Loucy (cell line): ENCODE measurements at regions not wholly inside any gene's neighbourhood (a gene's known extent, or its start where the extent isn't known, plus 50 kb on each side); places are given as distances from the start of the nearest gene placed in this dataset.

Experiments used
- H2AFZ ChIP-seq: fragments of 200-600 bp; sonication (generic); 2 replicates; pipeline ENCODE4 v1.6.0; 2016; ENCODE audit warnings: antibody characterized with exemption, mild to moderate bottlenecking, low read length, moderate library complexity
- H3F3A ChIP-seq: fragments of 200-600 bp; 2 replicates; pipeline ENCODE4 v1.6.0; 2016; ENCODE audit warnings: antibody characterized with exemption, low read depth, mild to moderate bottlenecking
- H3K27me3 ChIP-seq: fragments of 200-600 bp; sonication (generic); 2 replicates; pipeline ENCODE4 v1.6.1; 2014; ENCODE audit warnings: low read length, mild to moderate bottlenecking; ENCODE audit not compliant: insufficient read depth, poor library complexity, severe bottlenecking
- H3K36me3 ChIP-seq: fragments of 200-600 bp; sonication (generic); 2 replicates; pipeline ENCODE4 v1.6.1; 2016; ENCODE audit warnings: low read length; ENCODE audit not compliant: insufficient read depth
- H3K4me1 ChIP-seq: fragments of 200-600 bp; sonication (generic); 2 replicates; pipeline ENCODE4 v1.5.1; 2014; ENCODE audit warnings: low read length, mild to moderate bottlenecking; ENCODE audit not compliant: insufficient read depth, poor library complexity, severe bottlenecking
- H3K4me2 ChIP-seq: fragments of 200-600 bp; sonication (generic); 2 replicates; pipeline ENCODE4 v1.6.0; 2014; ENCODE audit warnings: antibody characterized with exemption, low read length, low read depth, mild to moderate bottlenecking; ENCODE audit not compliant: poor library complexity, severe bottlenecking
- H3K4me3 ChIP-seq: fragments of 200-600 bp; sonication (generic); 2 replicates; pipeline ENCODE4 v1.5.1; 2014; ENCODE audit warnings: low read length, mild to moderate bottlenecking, mixed read lengths; ENCODE audit not compliant: poor library complexity, severe bottlenecking
- H3K79me2 ChIP-seq: fragments of 200-600 bp; sonication (generic); 2 replicates; pipeline ENCODE4 v1.6.1; 2014; ENCODE audit warnings: low read length; ENCODE audit not compliant: insufficient read depth
- H3K9ac ChIP-seq: fragments of 200-600 bp; sonication (generic); 2 replicates; pipeline ENCODE4 v1.6.0; 2014; ENCODE audit warnings: mild to moderate bottlenecking, low read depth, low read length, moderate library complexity; ENCODE audit not compliant: poor library complexity, severe bottlenecking
- H3K9me2 ChIP-seq: fragments of 200-600 bp; sonication (generic); replicated peaks from 2 replicates; pipeline ENCODE4 v1.6.1; 2016; ENCODE audit warnings: low read depth, low read length, mixed read lengths
- H3K9me3 ChIP-seq: fragments of 200-600 bp; sonication (generic); 2 replicates; pipeline ENCODE4 v1.6.1; 2014; ENCODE audit warnings: mild to moderate bottlenecking, antibody characterized with exemption, low read length, low read depth; ENCODE audit not compliant: insufficient read depth
- H4K20me1 ChIP-seq: fragments of 200-600 bp; sonication (generic); 2 replicates; pipeline ENCODE4 v1.6.0; 2014; ENCODE audit warnings: antibody characterized with exemption, low read length, mild to moderate bottlenecking; ENCODE audit not compliant: insufficient read depth, poor library complexity, severe bottlenecking
- EZH2phosphoT487 ChIP-seq: fragments of 200-600 bp; IDR thresholded peaks from 2 replicates; pipeline ENCODE4 v1.6.1; 2018; ENCODE audit warnings: antibody characterized with exemption, mild to moderate bottlenecking, moderate library complexity, borderline replicate concordance
- TF ChIP-seq, protein P1 (sequence below): fragments of 200-600 bp; sonication (generic); conservative IDR thresholded peaks from 2 replicates; pipeline ENCODE4 v1.5.1; 2014; ENCODE audit warnings: mild to moderate bottlenecking, antibody characterized with exemption, low read length

GRCh38 chr6:74964871-74965441, 240.9 kb downstream of the COL12A1 start:
- Histone ChIP-seq H3K9me2 (no peaks in the 10 kb centered on the region), H3K4me3 (no peak overlapping the region), H3F3A (no peaks in the 10 kb centered on the region), H3K9me3 (no peaks in the 10 kb centered on the region), H3K79me2 (no peaks in the 10 kb centered on the region), H2AFZ (no peak overlapping the region), H3K4me2 (no peak overlapping the region), H3K36me3 (no peaks in the 10 kb centered on the region), H4K20me1 (no peaks in the 10 kb centered on the region), H3K27me3 (no peaks in the 10 kb centered on the region), H3K4me1 (no peaks in the 10 kb centered on the region), H3K9ac (no peak overlapping the region)
- TF ChIP-seq EZH2phosphoT487: no peak
- TF ChIP-seq, protein P1, sequence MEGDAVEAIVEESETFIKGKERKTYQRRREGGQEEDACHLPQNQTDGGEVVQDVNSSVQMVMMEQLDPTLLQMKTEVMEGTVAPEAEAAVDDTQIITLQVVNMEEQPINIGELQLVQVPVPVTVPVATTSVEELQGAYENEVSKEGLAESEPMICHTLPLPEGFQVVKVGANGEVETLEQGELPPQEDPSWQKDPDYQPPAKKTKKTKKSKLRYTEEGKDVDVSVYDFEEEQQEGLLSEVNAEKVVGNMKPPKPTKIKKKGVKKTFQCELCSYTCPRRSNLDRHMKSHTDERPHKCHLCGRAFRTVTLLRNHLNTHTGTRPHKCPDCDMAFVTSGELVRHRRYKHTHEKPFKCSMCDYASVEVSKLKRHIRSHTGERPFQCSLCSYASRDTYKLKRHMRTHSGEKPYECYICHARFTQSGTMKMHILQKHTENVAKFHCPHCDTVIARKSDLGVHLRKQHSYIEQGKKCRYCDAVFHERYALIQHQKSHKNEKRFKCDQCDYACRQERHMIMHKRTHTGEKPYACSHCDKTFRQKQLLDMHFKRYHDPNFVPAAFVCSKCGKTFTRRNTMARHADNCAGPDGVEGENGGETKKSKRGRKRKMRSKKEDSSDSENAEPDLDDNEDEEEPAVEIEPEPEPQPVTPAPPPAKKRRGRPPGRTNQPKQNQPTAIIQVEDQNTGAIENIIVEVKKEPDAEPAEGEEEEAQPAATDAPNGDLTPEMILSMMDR: no peak

DNA sequence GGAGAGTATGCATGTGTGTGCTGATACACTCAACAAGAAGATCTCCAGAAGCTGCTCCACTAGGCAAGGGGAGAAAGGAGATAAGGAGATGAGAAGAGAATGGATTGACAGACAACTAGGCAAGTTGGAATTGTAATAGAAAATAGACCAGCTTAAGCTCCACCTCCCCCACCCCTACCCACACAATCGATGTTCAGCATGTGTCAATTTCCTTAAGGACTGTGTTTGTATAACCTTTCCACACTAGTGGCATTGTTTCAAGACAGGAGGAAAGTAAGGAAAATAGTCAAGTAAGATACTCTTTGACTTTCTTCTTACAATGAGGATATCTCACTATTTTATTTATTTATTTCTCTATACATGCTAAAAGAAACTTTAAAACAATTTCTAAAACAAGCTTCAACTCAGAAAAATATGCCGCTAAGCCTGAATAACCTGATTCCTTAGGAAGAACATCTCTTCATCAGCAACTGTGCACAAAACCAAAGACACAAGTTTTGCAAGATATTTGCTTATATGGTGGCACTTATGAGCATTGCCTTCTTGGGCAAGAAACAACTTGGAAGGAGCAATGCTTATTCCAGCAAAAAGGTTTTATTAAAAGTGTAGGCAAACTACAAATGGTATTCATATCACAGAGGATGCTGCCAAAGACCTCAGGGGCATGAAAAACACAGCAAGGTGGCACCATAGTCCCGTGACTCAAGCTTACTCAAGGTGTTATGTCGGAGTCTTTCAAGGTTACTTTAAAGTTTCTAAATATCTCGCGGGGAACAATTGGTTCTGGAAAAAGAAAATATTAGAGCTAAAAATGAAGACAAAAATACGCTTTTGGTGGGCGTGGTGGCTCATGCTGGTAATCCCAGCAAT, 249.1 kb downstream of the COL12A1 start:
- Histone ChIP-seq H3K4me1 (no peaks in the 10 kb centered on the region), H2AFZ (no peak overlapping the region), H3K9me2 (no peaks in the 10 kb centered on the region), H3K9me3 (no peaks in the 10 kb centered on the region), H3F3A (no peaks in the 10 kb centered on the region), H3K36me3 (no peaks in the 10 kb centered on the region), H3K9ac (no peak overlapping the region), H3K79me2 (no peaks in the 10 kb centered on the region), H3K4me2 (no peak overlapping the region), H3K27me3 (no peaks in the 10 kb centered on the region), H3K4me3 (no peak overlapping the region), H4K20me1 (no peaks in the 10 kb centered on the region)
- no peak for TF ChIP-seq EZH2phosphoT487
- TF ChIP-seq, protein P1: no peak

GRCh38 chr6:74953708-74954107, 252.1 kb downstream of the COL12A1 start:
- Histone ChIP-seq H3K4me1 (no peaks in the 10 kb centered on the region), H3K36me3 (no peaks in the 10 kb centered on the region), H3K4me2 (no peak overlapping the region), H3K9ac (no peak overlapping the region), H3K9me3 (no peaks in the 10 kb centered on the region), H2AFZ (no peak overlapping the region), H3K27me3 (no peaks in the 10 kb centered on the region), H4K20me1 (no peaks in the 10 kb centered on the region), H3K4me3 (no peak overlapping the region), H3K9me2 (no peaks in the 10 kb centered on the region), H3K79me2 (no peaks in the 10 kb centered on the region), H3F3A (no peaks in the 10 kb centered on the region)
- TF ChIP-seq, protein P1: no peak
- TF ChIP-seq EZH2phosphoT487: no peak
